Stimulated activated CD4-positive, alpha-beta T cell treated with anti-CD3 and anti-CD28 coated beads, Interleukin-12 subunit alpha, Interleukin-12 subunit beta, amount 100 ng/mL, for 48 hours (primary cell): ENCODE measurements at regions not wholly inside any gene's neighbourhood (a gene's known extent, or its start where the extent isn't known, plus 50 kb on each side); places are given as distances from the start of the nearest gene placed in this dataset.
"Not testable (repeated sequence)": the region's sequence is repeated elsewhere in the genome, so short reads cannot be mapped to it uniquely, and the experiment has no call there.

Source experiments
- DNase-seq, 3 donors: peaks; one replicate each; pipeline ENCODE4 v3.0.0-alpha.2; 2020; ENCODE audit warnings: low read depth in 2 of 3, low spot score in 1 of 3

DNA sequence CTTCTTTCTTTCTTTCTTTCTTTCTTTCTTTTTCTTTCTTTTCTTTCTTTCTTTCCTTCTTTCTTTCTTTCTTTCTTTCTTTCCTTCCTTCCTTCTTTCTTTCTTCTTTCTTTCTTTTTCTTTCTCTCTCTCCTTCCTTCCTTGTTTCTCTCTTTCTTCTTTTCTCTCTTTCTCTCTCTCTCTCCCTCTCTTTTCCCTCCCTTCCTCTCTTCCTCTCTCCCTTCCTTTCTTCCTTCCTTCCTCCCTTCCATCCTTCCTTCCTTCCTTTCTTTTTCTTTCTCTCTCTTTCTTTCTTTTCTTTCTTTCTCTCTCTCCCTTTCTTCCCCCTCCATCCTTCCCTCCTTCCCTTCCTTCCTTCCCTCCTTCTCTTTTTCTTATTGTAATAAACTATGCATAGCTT lies 105.5 kb downstream of the ZBTB18 start:
- not testable (repeated sequence) for DNase-seq

DNA sequence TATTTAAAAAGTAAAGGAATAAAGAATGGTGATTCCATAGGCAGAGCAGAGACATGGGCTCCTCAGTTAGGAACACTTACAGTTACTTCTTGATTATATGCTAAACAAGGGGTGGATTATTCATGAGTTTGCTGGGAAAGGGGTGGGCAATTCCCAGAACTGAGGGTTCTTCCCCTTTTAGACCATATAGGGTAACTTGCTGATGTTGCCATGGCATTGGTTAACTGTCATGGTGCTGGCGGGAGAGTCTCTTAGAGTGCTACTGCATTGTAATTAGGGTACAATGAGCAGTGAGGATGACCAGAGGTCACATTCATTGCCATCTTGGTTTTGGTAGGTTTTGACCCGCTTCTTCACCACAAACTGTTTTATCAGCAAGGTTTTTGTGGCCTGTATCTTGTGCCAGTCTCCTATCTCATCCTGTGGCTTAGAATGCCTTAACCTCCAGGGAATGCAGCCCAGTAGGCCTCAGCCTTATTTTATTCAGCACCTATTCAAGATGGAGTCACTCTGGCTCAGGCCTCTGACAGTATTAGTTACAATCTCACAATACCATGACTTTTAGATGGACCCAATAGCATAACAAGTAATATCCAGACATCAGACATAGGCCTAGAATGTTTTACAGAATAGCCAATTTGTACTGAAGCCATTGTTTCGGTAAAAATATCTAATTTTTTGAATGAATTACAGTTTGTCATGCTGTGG lies 106.8 kb downstream of the ZBTB18 start:
- DNase-seq = no peak

DNA sequence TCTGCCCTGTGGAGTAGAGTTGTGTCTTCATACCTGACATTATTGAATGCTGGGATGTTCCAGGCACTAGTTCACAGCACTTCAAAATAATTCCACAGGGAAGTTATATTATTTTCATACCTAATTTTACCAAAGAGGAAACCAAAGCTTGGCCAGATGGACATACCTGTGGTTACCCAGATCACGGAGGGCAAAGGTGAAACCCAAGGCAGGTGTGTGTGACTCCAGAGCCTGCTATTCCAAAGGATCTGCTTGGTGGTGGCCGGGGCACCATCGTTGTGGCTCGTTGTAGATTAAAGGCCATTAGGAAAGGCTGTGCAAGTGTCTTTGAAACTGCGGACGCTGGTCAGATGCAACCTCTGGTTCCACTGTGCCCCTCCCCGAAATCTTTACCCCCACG lies 108.6 kb downstream of the ZBTB18 start:
- no peak for DNase-seq

DNA sequence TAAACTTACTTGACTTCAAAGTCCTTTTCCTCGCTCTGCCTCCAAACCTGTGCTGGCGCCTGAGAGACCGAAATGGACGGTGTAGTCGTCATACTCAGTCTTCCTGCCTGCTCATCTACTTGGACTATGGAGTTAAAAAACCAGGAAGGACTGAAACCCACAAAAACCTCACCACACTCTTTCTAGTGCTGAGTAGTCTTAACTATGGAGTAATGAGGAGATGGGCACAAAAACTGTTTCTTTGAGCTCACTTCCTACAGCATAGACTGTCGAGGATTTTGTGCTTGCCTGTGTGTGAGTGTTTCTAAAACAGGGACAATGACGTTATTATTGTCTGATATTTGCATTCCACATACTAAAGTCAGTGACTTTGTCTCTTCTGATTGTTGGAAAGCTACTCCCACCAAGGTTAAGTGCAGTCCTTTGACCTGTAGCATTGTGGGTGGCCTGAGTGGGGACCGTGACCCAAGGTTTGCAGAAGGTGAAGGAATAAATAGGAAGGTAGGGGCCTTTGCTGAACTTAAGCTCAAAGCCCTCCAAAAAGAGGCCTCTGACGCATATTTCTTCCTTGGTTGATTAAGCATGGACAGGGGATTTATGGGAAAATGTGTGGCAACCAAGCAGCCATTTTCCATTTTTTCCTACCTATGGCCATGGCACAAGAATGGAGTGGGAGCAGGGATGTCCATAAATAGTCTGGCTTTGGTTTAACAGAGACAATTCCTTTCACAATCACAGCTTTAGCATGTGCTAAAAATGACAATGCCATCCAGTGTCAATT lies 109.6 kb downstream of the ZBTB18 start:
- no peak for DNase-seq

DNA sequence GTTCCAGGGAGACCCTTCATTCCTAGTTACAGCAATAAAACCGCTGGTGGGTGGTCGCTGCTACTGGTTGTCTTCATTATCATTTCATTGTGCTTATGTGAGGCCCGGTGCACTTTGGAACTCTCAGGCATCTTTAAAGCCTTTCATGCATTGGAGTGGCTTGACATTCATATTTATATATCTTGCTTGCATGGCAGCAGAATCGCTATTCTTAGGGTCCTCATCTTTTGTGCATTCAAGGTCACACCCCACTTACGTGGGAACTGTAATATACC lies 110.1 kb downstream of the ZBTB18 start:
- DNase-seq = no peak

DNA sequence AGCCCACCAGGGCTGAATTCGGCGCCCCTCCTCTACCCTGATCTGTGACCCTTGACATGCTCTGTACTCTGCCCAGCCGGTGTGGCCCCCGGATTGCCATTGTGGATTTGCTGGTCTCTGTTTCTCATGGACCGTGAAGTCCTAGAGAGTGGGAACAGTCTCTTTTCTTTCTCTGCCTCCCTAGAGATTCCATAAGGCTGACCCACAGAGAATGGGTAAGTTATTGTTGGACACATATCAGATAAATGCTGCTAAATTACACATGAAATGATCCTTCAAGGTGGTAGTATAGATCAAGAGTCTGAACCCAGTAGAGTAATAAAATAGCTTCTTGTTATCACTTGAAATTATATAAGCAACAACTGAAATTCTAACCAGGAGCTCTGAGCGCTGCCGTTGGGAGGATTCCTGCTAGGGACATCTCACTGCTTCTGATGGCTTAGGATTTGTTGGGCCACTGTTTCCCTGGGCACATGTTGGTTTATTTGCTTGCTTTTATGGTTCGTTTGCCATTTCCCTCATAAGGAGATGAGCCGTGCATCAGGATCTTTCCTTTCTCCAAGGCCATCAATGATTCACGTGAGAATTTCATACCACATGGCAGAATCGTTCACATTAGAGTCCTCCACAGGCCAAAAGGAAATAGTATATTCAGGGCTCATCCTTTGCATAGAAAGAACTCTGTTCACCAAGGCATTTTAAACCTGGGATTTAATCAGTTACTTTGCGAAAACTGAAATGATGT lies 111.9 kb downstream of the ZBTB18 start:
- DNase-seq = no peak

DNA sequence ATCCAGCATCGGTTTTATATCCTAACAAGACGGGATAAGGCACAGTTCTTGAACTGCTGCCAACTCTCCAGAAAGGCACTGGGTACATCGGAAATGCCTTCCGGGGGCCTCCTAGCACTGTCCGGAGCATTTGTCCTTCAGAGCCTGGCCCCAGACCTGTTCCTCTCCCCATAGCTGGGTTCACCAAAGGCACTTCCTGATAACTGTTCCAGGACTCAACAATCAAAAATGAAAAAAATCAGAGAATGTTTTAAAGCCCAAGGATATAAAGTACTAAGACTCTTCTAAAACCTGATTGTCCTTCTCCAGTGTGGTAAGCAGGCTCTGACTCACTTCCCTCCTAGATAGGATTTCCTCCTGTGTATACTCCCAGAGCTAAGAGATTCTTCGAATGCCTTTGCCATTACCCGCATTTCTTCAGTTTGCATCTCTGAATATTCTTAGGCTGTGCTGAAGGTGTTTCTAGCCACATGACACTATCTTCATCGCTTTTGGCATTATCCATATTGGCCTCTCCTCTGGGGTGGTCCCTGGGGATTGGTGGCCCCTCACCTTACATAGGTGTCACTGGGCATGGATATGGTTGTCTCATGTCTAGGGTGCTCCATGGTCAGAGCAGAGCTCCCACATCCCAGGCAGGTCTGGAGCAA lies 112.9 kb downstream of the ZBTB18 start:
- no peak for DNase-seq

DNA sequence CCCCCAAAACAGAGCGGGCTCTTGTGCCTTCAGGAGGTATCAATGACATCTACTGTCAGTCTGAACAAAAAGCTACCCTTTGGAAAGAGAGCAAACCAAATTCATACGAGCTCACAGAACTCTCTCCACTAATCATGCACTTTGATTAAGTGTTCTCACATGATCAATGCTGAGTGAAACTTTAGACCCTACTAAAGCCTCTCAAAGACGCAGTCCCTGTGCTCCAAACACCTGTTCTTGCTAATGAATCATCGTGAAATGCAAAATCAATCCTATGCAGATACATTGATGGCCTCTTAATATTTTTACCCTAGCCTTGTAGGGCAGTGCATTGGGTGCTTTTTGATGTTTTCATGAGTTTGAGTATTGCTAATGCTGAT lies 113.4 kb downstream of the ZBTB18 start:
- DNase-seq = no peak

DNA sequence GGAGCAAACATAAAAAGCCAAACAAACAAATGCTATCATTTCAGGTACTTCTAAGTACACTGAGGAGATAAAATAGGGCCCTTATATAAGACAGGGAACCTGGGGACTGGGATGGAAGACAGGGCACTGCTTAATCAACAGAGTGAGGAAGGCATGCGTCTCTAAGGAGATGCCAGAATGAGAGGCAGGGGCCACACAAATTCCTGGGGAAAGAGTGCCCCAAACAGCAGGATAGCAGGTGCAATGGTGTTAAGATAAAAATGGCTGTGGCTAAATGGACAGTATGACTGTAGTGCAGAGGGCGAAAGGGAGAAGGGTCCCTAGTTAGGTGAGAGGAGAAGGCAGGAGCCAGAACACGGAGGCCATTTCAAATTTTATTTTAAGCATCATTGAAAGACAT lies 113.9 kb downstream of the ZBTB18 start:
- no peak for DNase-seq

DNA sequence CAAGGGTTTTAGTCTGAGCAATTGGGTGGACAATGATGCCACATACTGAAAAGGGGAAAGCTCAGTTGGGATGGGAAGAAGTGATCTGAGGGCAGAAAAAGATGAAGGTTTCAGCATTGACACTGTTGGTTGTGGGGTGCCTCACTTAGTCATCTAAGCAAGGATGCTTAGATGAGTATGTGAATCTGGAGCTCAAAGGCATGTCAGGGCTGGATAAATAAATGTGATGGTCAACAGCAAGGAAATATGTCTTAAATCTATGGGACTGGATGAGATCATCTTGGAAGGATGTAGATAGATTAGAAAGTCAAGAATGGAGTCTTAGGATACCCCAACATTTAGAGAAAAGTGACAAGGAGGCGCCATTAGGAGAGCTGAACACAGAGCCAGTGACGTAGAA lies 114.6 kb downstream of the ZBTB18 start:
- DNase-seq = no peak

DNA sequence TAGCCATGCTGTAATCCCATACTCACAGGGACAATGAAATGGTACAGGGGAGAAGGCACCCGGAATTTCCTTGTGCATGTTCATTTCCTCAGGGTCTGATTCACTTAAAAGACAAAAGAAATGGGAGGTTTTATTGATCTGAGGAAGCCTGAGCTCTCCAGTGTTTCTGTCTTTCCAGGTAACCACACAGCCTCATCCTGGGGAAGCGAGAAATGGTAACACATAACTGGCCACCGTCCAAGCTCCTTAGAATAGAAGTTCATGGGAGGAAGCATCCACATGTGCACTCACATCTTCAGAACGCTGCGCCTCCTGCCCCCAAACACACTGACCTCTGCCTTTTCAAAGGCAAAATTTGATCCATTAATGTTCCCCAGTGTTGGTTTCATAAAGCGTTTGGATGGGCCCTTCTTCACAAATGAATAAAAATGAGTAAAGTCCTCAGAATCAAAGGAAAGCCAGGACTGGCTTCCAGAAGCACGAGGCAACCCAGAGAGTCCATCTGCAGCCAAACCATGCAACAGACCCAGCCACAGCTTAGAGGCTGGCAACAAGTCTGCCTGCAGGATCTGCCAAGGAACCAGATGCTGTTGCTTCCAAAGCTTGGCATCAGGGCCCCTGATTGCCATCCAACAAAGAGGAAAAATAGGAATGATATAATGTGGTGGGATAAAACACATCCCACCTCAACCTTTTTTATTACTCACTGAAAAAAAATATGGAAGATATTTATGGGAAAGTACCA lies 120.3 kb downstream of the ZBTB18 start:
- DNase-seq = no peak

DNA sequence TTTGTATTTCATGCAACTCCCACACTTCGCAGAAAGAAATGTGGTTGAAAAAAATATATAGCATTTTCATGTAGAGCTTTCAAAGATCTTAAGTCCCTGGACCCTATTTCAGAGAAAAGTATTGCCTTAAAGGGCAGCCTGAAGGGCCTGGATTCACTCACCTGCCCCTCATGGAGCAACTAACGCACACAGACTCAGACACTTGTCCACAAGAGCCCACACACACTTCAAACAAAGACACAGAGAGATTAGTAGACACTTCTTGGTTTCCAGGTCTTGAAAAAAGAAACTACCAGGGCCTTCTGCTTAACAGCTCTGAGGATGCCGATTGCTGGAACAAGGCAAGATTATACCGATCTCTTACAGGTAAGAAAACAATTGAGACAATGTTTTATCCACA lies 122.2 kb downstream of the ZBTB18 start:
- DNase-seq = no peak

DNA sequence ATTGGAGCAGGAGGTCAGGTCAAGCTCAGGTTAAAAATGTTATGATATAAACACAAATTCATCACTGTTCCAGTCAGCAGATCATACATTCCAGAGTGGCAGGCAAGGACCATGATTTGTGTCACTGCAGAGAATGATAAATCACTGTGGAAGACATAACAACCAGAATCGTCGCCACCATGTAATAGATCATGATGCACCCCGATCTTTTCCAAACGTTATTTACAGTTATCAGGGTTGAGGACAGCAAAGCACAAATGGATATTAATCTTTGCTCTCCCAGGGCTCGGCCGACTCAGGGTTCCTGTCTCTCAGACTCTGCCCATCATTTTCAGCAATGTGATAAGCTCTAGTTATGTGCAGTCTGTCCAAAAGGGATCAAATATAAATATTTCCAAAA lies 122.7 kb downstream of the ZBTB18 start:
- DNase-seq = no peak

DNA sequence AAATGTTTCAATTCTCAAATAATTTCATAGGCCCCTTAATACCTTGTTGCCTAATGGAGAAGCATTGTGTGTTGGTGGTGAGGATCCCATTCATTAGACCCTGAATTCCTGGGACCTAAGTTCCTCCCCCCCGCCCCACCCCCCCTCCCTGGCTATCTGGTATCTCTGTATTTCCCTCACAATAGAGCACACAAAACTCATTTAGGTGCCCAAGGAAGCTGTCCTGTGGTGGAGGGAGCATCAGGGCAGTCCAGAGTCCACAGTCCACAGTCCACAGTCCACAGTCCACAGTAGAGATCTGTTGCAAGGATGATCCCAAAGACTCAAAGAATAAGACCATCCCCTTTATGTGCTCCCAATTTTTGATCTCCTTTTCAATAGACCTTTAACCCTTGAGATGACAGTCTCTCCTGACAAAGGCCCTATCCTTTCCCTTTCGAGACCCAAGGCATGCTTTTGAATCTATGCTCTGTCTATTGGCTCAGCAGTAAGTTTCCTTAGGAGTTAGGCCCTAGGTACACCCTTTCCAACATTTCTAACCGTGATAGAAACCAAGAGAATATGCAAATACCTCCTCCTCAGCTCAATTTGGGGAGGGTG lies 123.9 kb downstream of the ZBTB18 start:
- no peak for DNase-seq

DNA sequence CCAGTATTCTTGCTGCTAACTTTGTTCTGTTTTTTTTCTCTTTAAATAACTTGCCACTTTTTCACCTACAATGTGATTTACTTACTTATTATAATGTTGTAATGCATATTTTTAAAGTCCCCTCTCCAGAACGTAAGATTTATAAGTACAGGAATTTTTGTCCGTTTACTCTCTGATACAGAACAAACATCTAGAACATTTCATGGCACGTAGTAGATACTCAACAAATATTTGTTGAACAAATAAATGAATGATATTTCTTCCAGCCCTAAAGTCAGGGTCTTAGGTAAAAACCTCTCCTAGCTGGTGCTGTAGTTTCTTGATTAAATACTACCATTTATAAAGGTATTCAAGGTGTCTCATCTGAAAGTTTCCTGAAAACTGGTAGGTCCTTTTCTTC lies 125.1 kb downstream of the ZBTB18 start:
- DNase-seq = no peak

DNA sequence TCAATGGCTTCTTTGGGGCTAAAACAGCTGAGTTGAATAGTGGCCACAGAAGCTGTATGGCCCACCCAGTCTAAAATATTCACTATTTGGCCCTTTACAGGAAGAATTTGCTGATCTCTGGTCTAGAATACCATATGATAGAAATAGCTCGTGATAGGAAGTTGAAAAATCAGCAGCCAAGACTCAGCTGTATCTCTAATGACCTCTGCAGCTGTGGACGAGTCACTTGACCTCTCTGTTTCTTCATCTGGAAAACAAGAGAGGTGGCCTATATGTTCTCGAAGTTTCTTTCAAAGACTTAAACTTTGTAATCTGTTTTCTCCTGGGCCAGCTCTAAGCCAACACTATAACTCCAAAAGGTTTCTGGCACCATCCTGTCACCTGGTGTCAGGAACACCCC lies 129.2 kb downstream of the ZBTB18 start:
- no peak for DNase-seq

DNA sequence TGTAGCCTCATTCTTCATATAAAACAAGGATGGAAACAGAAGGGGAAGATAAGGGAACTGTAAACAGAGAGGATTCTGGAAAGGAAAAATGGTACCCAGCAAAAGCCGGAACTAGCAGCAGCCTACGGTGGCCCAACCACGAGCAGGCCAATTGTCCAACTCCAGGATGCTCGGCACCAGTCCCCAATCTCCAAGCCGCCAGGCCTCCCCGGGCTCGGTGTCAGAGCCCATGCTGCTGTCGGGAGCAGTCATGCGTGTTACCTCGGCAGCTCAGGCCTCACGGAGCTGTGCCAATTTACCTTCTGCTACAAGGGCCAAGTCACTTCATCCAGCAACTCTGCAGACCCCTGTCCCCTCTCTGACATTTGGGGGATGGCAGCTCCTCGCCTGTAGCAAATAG lies 130.8 kb downstream of the ZBTB18 start:
- DNase-seq = no peak

DNA sequence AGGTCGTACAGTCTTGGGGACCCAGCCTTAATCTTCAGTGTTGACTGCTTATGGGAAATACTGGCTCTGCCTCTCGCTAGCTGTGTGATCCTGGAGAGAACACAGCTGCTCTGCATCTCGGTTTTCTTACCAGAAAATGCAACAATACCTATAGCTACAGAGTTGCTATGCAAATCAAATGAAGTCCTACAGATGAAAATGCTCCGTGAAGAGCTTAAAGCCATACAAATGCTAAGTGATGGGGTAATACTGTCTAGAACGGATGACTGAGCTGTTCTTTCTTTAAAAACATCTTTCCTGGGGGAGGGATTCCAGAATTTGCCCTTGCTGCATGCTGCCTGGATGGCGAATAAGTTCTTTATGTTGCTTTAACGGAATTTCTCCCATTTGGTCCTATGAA lies 132.0 kb downstream of the ZBTB18 start:
- DNase-seq = no peak

DNA sequence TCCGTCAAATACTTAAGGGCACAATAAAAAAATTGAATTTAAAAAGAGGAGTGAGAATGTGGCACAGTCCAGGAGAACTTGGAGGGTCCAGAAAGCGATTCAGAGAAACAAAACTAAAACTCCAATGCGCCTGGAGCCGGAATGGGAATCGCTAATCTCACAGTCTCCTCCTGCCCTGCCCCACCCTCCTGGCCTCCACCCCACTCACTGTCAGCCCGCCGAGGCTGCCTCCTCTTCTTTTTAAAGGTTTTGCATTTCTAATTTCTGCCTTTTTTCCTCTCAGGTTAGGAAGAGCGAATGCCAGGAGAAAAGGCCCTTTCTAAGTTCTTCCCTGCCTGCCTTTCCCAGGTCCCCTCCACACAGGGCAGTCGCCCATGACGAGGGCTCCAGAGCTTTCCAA lies 135.3 kb downstream of the ZBTB18 start:
- DNase-seq = no peak

DNA sequence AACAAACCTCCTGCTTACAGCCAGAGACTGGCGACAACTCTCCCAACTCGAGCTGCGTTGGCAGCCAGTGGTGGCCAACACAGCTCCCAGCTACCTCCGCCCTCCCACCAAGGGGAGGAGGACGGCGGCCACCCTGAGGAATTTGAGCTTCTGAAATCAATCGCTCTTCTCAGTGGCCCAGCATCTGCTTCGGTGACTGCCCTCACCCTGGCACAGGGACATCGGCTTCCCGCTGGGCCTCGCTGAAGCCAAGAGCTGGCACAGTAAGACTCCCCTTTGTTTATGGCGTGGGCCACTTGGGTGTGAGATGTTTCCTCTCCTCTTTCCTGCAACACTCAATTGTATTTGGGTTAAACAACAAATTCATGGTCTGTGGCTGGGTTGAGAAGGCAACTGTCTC lies 136.2 kb downstream of the ZBTB18 start:
- DNase-seq = no peak

DNA sequence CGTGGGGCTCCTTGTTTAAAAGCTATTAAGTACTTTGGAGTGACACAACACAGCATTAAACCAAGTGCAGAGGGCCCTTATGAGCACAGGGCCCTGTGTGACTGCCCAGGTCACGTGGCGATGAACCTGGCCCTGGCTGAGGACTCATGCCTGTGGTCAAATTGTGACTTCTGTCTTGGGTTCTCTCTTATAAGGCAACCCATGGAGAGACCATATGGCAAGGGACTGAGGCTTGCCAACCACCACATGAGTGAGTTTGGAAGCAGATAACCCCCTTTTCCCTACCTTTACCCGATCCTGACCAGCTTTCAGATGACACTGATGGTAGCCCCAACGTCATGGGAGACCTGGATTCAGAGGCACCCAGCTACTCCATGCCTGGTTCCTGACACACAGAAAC lies 140.5 kb downstream of the ZBTB18 start:
- DNase-seq = no peak
